Anterior cingulate cortex (tissue), 58 donors: ENCODE measurements at regions not wholly inside any gene's neighbourhood (a gene's known extent, or its start where the extent isn't known, plus 50 kb on each side); places are given as distances from the start of the nearest gene placed in this dataset.
"Not testable (repeated sequence)": the region's sequence is repeated elsewhere in the genome, so short reads cannot be mapped to it uniquely, and the experiment has no call there.

Experiments
- DNase-seq, 58 donors: peaks; one replicate each; lab custom pipeline; 2025; lab: John Stamatoyannopoulos, UW

- DNase-seq: not testable (repeated sequence)
These were observed 609.2 kb upstream of the POTED start for GRCh38 chr21:13000390-13000789.

DNA sequence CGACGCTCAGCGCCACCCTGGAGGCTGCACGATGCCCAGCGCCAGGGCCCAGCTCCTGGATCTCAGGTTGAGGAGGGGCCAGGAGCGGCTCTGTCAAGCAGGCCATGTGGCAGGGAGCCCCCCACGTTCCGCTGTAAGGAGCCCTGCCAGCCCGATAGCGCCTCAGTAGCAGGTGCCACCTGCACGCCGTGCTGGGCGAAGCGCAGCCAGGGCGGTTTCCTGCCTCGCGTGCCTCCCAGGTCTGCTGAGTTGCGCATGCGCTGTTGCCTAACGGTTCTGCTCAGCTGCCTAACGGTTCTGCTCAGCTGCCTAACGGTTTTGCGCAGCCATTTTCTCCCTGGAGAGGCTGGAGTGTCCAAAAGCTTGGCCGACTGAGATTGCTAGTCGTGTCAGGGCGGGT, 571.9 kb upstream of the POTED start:
- not testable (repeated sequence) for DNase-seq

GRCh38 chr21:13052816-13053215, 556.8 kb upstream of the POTED start:
- peak in 1 of 58 donors; percentile 0 for DNase-seq
